HEK293T (cell line): ENCODE measurements at regions not wholly inside any gene's neighbourhood (a gene's known extent, or its start where the extent isn't known, plus 50 kb on each side); places are given as distances from the start of the nearest gene placed in this dataset.

Experiments used
- CTCF ChIA-PET: fragments of 350-600 bp; formaldehyde crosslinking; extraction: SDS; loops from one replicate; lab custom pipeline; 2021; ENCODE audit warnings: antibody characterized with exemption, inconsistent platforms; lab: Yijun Ruan, JAX
- POLR2A ChIA-PET: fragments of 350-600 bp; formaldehyde crosslinking; extraction: SDS; loops from one replicate; lab custom pipeline; 2020; ENCODE audit warnings: antibody characterized with exemption, inconsistent platforms; lab: Yijun Ruan, JAX
- DNase-seq: peaks from one replicate; pipeline ENCODE4 v3.0.0; 2012; ENCODE audit warnings: mixed read lengths; ENCODE audit errors: extremely low spot score
- ARNT ChIP-seq: fragments of 450-650 bp; IDR thresholded peaks from 2 replicates; pipeline ENCODE4 v1.6.1; 2017; ENCODE audit warnings: mild to moderate bottlenecking
- BHLHE40 ChIP-seq: fragments of 450-650 bp; IDR thresholded peaks from 2 replicates; pipeline ENCODE4 v1.6.1; 2016; ENCODE audit warnings: mild to moderate bottlenecking, moderate library complexity, borderline replicate concordance
- CTBP1 ChIP-seq: fragments of 450-650 bp; IDR thresholded peaks from 2 replicates; pipeline ENCODE4 v1.6.1; 2016; ENCODE audit warnings: borderline replicate concordance
- ELF4 ChIP-seq: fragments of 450-650 bp; IDR thresholded peaks from 2 replicates; pipeline ENCODE4 v1.6.1; 2017; ENCODE audit warnings: antibody characterized with exemption
- FOXA1 ChIP-seq: fragments of 450-650 bp; IDR thresholded peaks from 2 replicates; pipeline ENCODE4 v1.6.1; 2016; ENCODE audit warnings: mild to moderate bottlenecking
- FOXK2 ChIP-seq: fragments of 450-650 bp; IDR thresholded peaks from 2 replicates; pipeline ENCODE4 v1.6.1; 2016; ENCODE audit warnings: mild to moderate bottlenecking
- FOXM1 ChIP-seq: fragments of 450-650 bp; IDR thresholded peaks from 2 replicates; pipeline ENCODE4 v1.6.1; 2017; ENCODE audit warnings: mild to moderate bottlenecking, borderline replicate concordance
- HDGF ChIP-seq: fragments of 450-650 bp; IDR thresholded peaks from 2 replicates; pipeline ENCODE4 v1.6.1; 2017; ENCODE audit warnings: antibody characterized with exemption, borderline replicate concordance
- L3MBTL2 ChIP-seq: fragments of 450-650 bp; conservative IDR thresholded peaks from 2 replicates; pipeline ENCODE4 v1.6.1; 2016; ENCODE audit warnings: mild to moderate bottlenecking
- LEF1 ChIP-seq: fragments of 450-650 bp; IDR thresholded peaks from 2 replicates; pipeline ENCODE4 v1.6.1; 2017; ENCODE audit warnings: mild to moderate bottlenecking, borderline replicate concordance
- NFRKB ChIP-seq: fragments of 450-650 bp; IDR thresholded peaks from 2 replicates; pipeline ENCODE4 v1.6.1; 2016; ENCODE audit warnings: mild to moderate bottlenecking, moderate library complexity
- SP1 ChIP-seq: fragments of 450-650 bp; IDR thresholded peaks from 2 replicates; pipeline ENCODE4 v1.6.1; 2017
- SUZ12 ChIP-seq: fragments of 450-650 bp; IDR thresholded peaks from 2 replicates; pipeline ENCODE4 v1.6.1; 2016; ENCODE audit warnings: mild to moderate bottlenecking
- TARDBP ChIP-seq: fragments of 450-650 bp; IDR thresholded peaks from 2 replicates; pipeline ENCODE4 v1.6.1; 2016
- ZNF384 ChIP-seq: fragments of 450-650 bp; IDR thresholded peaks from 2 replicates; pipeline ENCODE4 v1.6.1; 2016
- TF ChIP-seq, protein P1 (sequence below): fragments of 450-650 bp; IDR thresholded peaks from 2 replicates; pipeline ENCODE4 v1.6.1; 2016

DNA sequence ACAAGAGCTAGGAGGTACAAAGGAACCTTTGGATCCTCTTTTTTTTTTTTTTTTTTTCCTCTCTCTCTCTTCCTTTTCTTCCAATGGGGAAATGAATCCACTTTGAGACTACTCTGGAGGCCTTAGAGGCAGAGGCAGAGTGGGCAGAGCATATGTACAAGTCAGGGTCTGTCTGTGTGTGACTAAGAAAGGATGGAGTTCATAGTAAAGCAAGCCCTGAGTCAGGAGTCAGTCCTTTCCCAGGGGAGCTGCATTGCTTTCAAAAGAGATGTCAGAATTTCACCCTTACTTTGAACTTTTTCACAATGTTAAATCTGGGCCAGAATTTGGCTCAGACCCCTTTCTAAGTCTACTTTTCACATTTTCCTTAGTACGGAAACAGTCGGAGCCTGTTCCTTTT, 792.4 kb upstream of the C9orf72 start:
- POLR2A ChIA-PET = no interaction called here
- no peak for DNase-seq
- TF ChIP-seq FOXA1 (no peak), BHLHE40 (no peak), FOXM1 (no peak), NFRKB (no peak), SUZ12 (no peak), TARDBP (no peak), ELF4 (no peak), FOXK2 (no peak), ARNT (no peak), ZNF384 (no peak), LEF1 (no peak), HDGF (no peak), SP1 (no peak), CTBP1 (no peak), L3MBTL2 (no peak)
- TF ChIP-seq, protein P1, sequence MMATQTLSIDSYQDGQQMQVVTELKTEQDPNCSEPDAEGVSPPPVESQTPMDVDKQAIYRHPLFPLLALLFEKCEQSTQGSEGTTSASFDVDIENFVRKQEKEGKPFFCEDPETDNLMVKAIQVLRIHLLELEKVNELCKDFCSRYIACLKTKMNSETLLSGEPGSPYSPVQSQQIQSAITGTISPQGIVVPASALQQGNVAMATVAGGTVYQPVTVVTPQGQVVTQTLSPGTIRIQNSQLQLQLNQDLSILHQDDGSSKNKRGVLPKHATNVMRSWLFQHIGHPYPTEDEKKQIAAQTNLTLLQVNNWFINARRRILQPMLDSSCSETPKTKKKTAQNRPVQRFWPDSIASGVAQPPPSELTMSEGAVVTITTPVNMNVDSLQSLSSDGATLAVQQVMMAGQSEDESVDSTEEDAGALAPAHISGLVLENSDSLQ = no peak
- CTCF ChIA-PET = interaction anchor here (0.6 kb wide), 1 partner anchor 295 kb away, joined by 3 read pairs; no protein-coding TSS in a partner anchor

DNA sequence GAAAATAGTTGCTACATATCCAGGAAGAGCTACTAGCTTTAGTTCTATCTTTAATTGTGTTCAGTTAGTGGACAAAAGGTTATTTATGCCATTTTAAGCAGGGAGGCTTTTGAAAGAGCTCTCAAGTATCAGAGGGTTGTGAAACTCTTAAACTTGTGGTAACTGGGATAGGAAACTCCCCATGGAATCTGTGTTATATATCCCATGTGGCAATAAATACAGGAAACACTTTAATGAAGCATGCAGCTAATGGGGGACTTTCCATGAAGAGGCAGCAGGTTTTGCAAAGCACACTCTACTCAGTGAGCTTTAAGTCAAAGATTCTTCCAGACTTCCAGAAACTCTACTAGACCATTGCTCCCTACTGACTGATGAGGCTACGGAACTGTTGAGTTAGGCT, 805.0 kb upstream of the C9orf72 start:
- TF ChIP-seq CTBP1 (no peak), TARDBP (no peak), SP1 (no peak), NFRKB (no peak), HDGF (no peak), BHLHE40 (no peak), SUZ12 (no peak), FOXK2 (no peak), ARNT (no peak), L3MBTL2 (no peak), ELF4 (no peak), FOXM1 (no peak)
- TF ChIP-seq, protein P1 = no peak
- no peak for DNase-seq
- ChIA-PET POLR2A (no interaction called here), CTCF (no interaction called here)

DNA sequence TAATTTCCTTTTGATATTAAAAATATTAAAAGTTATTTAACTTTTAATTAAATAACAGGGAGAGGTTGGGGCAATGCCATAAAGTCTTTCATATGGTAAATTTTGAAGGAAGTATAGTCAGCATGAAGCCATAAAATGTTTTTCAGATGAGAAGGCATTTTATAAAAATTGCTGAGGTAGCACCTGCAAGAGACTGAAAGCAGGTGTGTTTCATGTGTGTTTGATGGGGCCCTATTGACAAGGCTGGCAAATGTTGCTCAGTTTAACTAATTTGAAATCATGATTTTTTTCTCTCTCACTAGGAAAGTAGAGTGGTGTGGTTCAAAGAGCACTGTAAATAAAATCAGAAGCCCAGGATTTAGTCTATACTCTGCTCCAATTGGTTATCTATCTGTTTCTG, 805.8 kb upstream of the C9orf72 start:
- no peak for TF ChIP-seq FOXM1
- TF ChIP-seq BHLHE40 = no peak
- TF ChIP-seq FOXK2 = no peak
- no peak for TF ChIP-seq SUZ12
- TF ChIP-seq ELF4 = no peak
- no peak for TF ChIP-seq NFRKB
- TF ChIP-seq L3MBTL2 = no peak
- no peak for TF ChIP-seq SP1
- no peak for TF ChIP-seq CTBP1
- TF ChIP-seq HDGF = no peak
- TF ChIP-seq, protein P1 = no peak
- TF ChIP-seq FOXA1 = no peak
- no peak for TF ChIP-seq TARDBP
- no peak for TF ChIP-seq ZNF384
- TF ChIP-seq LEF1 = no peak
- DNase-seq = no peak
- ChIA-PET POLR2A (no interaction called here), CTCF (no interaction called here)

DNA sequence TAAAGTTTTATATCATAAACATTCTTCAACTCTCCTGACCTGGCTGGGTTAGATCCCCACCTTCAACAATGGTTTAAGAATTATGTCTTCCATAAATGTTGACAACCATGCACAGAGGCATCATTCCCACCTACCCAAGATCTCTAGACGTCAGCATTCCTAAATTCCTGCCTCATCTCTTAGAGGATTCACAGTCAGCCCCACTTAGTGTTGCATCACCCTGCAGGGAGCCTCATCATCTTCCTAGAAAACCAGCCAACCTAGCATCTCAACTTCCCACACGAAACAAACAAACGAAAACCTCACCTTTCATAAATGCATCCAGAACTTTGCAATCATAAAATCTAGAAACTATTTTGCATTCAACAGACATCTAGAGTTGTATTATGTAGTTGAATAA, 816.1 kb upstream of the C9orf72 start:
- TF ChIP-seq FOXM1 = no peak
- no peak for TF ChIP-seq LEF1
- TF ChIP-seq HDGF = no peak
- TF ChIP-seq ELF4 = no peak
- no peak for TF ChIP-seq TARDBP
- TF ChIP-seq FOXA1 = no peak
- no peak for TF ChIP-seq ARNT
- no peak for TF ChIP-seq CTBP1
- no peak for TF ChIP-seq FOXK2
- POLR2A ChIA-PET = no interaction called here
- CTCF ChIA-PET = no interaction called here
- no peak for DNase-seq

DNA sequence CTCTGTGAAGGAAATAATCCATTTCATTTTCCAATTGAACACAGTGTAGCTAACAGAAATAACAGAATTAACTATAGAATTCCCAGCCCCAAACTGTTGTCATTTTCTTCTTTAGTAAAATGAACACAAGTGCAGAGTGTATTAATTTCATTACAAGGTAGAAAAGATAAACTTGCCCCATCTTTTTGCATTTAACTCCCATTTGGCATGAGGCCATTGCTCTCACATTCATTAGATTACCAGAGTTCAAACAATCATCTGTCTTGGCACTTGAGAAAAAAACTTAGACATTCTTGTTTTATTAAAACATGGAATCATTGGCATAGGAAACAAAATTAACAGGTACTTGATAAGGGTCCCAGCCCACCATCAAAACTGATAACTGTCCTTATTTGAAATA, 821.5 kb upstream of the C9orf72 start:
- DNase-seq = no peak
- POLR2A ChIA-PET = no interaction called here
- TF ChIP-seq NFRKB (no peak), HDGF (no peak), ARNT (no peak), ZNF384 (no peak), FOXK2 (no peak), ELF4 (no peak), LEF1 (no peak), SP1 (no peak), FOXM1 (no peak)
- TF ChIP-seq, protein P1 = no peak
- CTCF ChIA-PET = interaction anchor here (0.6 kb wide), 1 partner anchor 79 kb away, joined by 3 read pairs; no protein-coding TSS in a partner anchor

DNA sequence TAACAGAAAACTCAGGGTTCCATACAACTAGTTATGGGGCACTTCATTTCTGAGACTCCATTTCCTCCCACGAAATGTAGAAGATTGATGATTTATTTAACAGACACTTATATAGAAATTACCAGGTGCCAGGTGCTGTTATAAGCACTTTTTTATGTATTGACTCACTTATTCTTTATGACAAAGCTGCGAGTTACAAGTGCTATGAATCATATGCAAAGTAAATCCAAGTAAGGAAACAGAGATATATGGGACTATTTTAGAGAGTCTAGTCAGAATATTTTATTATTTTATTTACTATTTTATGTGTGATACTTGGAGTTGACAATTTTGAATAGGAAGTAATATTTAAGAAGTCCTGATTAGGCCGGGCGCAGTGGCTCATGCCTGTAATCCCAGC, 822.8 kb upstream of the C9orf72 start:
- no peak for DNase-seq
- ChIA-PET CTCF (no interaction called here), POLR2A (no interaction called here)
- TF ChIP-seq CTBP1 (no peak), NFRKB (no peak), SP1 (no peak), BHLHE40 (no peak), ZNF384 (no peak), LEF1 (no peak), TARDBP (no peak), SUZ12 (no peak)
- TF ChIP-seq, protein P1 = no peak
